Heart right ventricle (tissue), 16 donors: ENCODE measurements at regions not wholly inside any gene's neighbourhood (a gene's known extent, or its start where the extent isn't known, plus 50 kb on each side); places are given as distances from the start of the nearest gene placed in this dataset.

ENCODE experiments used
- ATAC-seq, 8 donors: fragments of 200-7000 bp; cut with Tn5 transposase; one replicate each; pipeline ENCODE4 v1.9.1; 2020; ENCODE audit warnings: mild to moderate bottlenecking in 8 of 8, moderate library complexity in 8 of 8, moderate number of reproducible peaks in 1 of 8
- DNase-seq, 2 donors: peaks; one replicate each; pipeline ENCODE4 v3.0.0-alpha.2; 2020
- H3K27ac ChIP-seq, 10 donors: fragments of 200-600 bp; sonication (generic) in 2 of 10; one replicate each; pipeline versions ENCODE4 v1.5.0 to v1.8.0; 2020 to 2022; ENCODE audit warnings: mild to moderate bottlenecking in 3 of 10
- H3K27me3 ChIP-seq, 7 donors: fragments of 200-600 bp; one replicate each; pipeline ENCODE4 v1.8.0; 2021 to 2022; ENCODE audit warnings: mild to moderate bottlenecking in 2 of 7
- H3K36me3 ChIP-seq, 9 donors: fragments of 200-600 bp; sonication (generic) in 1 of 9; one replicate each; pipeline versions ENCODE4 v1.5.0 to v1.8.0; 2020 to 2022; ENCODE audit warnings: mild to moderate bottlenecking in 2 of 9
- H3K4me1 ChIP-seq, 9 donors: fragments of 200-600 bp; sonication (generic) in 1 of 9; one replicate each; pipeline versions ENCODE4 v1.5.0 to v1.8.0; 2020 to 2022; ENCODE audit warnings: mild to moderate bottlenecking in 4 of 9
- H3K4me3 ChIP-seq, 10 donors: fragments of 200-600 bp; sonication (generic) in 2 of 10; one replicate each; pipeline versions ENCODE4 v1.5.0 to v1.8.0; 2020 to 2022; ENCODE audit warnings: mild to moderate bottlenecking in 7 of 10, moderate library complexity in 2 of 10
- H3K9me3 ChIP-seq, 11 donors: fragments of 200-600 bp in 10 of 11; sonication (generic) in 2 of 11; one replicate each; pipeline versions ENCODE4 v1.5.0 to v1.8.0; 2013 to 2022; ENCODE audit warnings: mild to moderate bottlenecking in 2 of 11, control low read depth in 1 of 11, moderate library complexity in 1 of 11
- CTCF ChIP-seq, 9 donors: fragments of 200-600 bp; sonication (generic) in 2 of 9; IDR thresholded peaks; one replicate each; pipeline versions ENCODE4 v1.5.0 to v1.8.0; 2021 to 2022; ENCODE audit warnings: antibody characterized with exemption in 9 of 9, mild to moderate bottlenecking in 5 of 9, moderate library complexity in 1 of 9
- WGBS, 2 donors: extraction: QIAGEN DNeasy Blood & Tissue Kit; methylation state at CpG; one replicate each; pipeline ENCODE4 v1.1.7; 2013; ENCODE audit warnings: inconsistent platforms in 1 of 2; 5-methylcytosine and 5-hydroxymethylcytosine counted together
- intact Hi-C, 10 donors: fragments of 100-400 bp; cut with DNase I; formaldehyde crosslinking; loops; one replicate each; pipeline versions ENCODE4 v1.11.1 to v1.14.2; 2022
- donor health status: Arrhythmogenic right ventricular cardiomyopathy.
- donor health status: ischemic (EF 13 %, LVEDD 7.1; RV severe dilation, severe dysfunction).
- donor health status: healthy with polysubstance abuse.
- donor health status: DM: no; HTN: yes; CAD: no.
- donor health status: DM: no; HTN: no; CAD: no.
- donor health status: ischemic (EF 25% LVEDD 6.9; RV normal size, moderate dysfunction).
- donor health status: ischemic (EF 25% LVEDD 5.7; RV mildly dilated, moderate dysfunction).
- donor health status: healthy.
- donor health status: DM: yes; HTN: yes; CAD: no.
- donor health status: Ischemic cardiomyopathy.
- donor health status: ischemic (EF 35%, LVEDD 5.7; RV mildly dilated, moderate dysfunction).
- donor health status: nonischemic (EF 11% LVEDD 7.7; RV severe dilation, severe dysfunction).
- donor health status: DM: yes; HTN: yes; CAD: no.
- donor health status: PGD.
- donor health status: ischemic (EF 29% LVEDD 5.4; RV normal size, mild dysfunction).
- donor health status: nonischemic (EF 23%, LVEDD 6.1; RV moderate dilation, normal function).

GRCh38 chr14:85357120-85357519 is 172.8 kb upstream of the FLRT2 start:
- H3K4me1 ChIP-seq, result no peaks in the 10 kb centered on the region
- WGBS, 2 donors, result 93 to 94% methylated on average over 5 of the region's 5 CpGs
- ATAC-seq (no peak), DNase-seq (no peak)
- intact Hi-C loops, result no loop called here
- no peak for TF ChIP-seq CTCF (IDR thresholded peaks at IDR 0.05)
- H3K36me3 ChIP-seq, result no peaks in the 10 kb centered on the region
- H3K4me3 ChIP-seq, result no peak overlapping the region
- H3K27me3 ChIP-seq, result no peaks in the 10 kb centered on the region
- no peak overlapping the region for H3K27ac ChIP-seq
- H3K9me3 ChIP-seq, result peaks cover 0 to 15% (median 0%) of the 10 kb centered on the region in 11 donors

- Histone ChIP-seq H3K9me3 (peaks cover 0 to 15% (median 0%) of the 10 kb centered on the region in 11 donors), H3K4me1 (no peaks in the 10 kb centered on the region), H3K4me3 (no peak overlapping the region), H3K27me3 (no peaks in the 10 kb centered on the region), H3K36me3 (no peaks in the 10 kb centered on the region), H3K27ac (no peak overlapping the region)
- no peak for DNase-seq
- 81% methylated on average over 1 of the region's 1 CpG for whole genome bisulfite sequencing, 2 donors
- TF ChIP-seq CTCF (IDR thresholded peaks at IDR 0.05), result no peak
- intact Hi-C loops, result no loop called here
- no peak for ATAC-seq
Measured at GRCh38 chr14:85358136-85358785, 171.7 kb upstream of the FLRT2 start.

GRCh38 chr14:85359505-85359904 is 170.4 kb upstream of the FLRT2 start:
- DNase-seq (no peak), ATAC-seq (no peak)
- Histone ChIP-seq H3K4me3 (no peak overlapping the region), H3K9me3 (peaks cover 0 to 7% (median 0%) of the 10 kb centered on the region in 11 donors), H3K36me3 (no peaks in the 10 kb centered on the region), H3K4me1 (no peaks in the 10 kb centered on the region), H3K27me3 (no peaks in the 10 kb centered on the region), H3K27ac (no peak overlapping the region)
- TF ChIP-seq CTCF (IDR thresholded peaks at IDR 0.05), result no peak
- intact Hi-C loops, result no loop called here

- H3K27me3 ChIP-seq, result no peaks in the 10 kb centered on the region
- H3K27ac ChIP-seq, result no peak overlapping the region
- H3K4me3 ChIP-seq, result no peak overlapping the region
- peaks cover 0 to 15% (median 0%) of the 10 kb centered on the region in 11 donors for H3K9me3 ChIP-seq
- no peaks in the 10 kb centered on the region for H3K4me1 ChIP-seq
- no peak for TF ChIP-seq CTCF (IDR thresholded peaks at IDR 0.05)
- H3K36me3 ChIP-seq, result no peaks in the 10 kb centered on the region
- 54 to 72% methylated on average over 2 of the region's 2 CpGs for WGBS, 2 donors
- no peak for ATAC-seq
- DNase-seq, result no peak
- intact Hi-C loops, result no loop called here
Measured at GRCh38 chr14:85363358-85363757, 166.6 kb upstream of the FLRT2 start.
